Activated CD8-positive, alpha-beta memory T cell treated with anti-CD3 and anti-CD28 coated beads for 36 hours (primary cell): ENCODE measurements at regions not wholly inside any gene's neighbourhood (a gene's known extent, or its start where the extent isn't known, plus 50 kb on each side); places are given as distances from the start of the nearest gene placed in this dataset.

Source experiments
- CTCF ChIA-PET: fragments of 350-600 bp; sonication (Branson Sonifier 250); formaldehyde crosslinking; loops from one replicate; lab custom pipeline; 2021; ENCODE audit warnings: antibody characterized with exemption; lab: Charles Lee
- POLR2A ChIA-PET: fragments of 350-600 bp; sonication (Branson Sonifier 250); formaldehyde crosslinking; loops from one replicate; lab custom pipeline; 2021; ENCODE audit warnings: antibody characterized with exemption; lab: Charles Lee

DNA sequence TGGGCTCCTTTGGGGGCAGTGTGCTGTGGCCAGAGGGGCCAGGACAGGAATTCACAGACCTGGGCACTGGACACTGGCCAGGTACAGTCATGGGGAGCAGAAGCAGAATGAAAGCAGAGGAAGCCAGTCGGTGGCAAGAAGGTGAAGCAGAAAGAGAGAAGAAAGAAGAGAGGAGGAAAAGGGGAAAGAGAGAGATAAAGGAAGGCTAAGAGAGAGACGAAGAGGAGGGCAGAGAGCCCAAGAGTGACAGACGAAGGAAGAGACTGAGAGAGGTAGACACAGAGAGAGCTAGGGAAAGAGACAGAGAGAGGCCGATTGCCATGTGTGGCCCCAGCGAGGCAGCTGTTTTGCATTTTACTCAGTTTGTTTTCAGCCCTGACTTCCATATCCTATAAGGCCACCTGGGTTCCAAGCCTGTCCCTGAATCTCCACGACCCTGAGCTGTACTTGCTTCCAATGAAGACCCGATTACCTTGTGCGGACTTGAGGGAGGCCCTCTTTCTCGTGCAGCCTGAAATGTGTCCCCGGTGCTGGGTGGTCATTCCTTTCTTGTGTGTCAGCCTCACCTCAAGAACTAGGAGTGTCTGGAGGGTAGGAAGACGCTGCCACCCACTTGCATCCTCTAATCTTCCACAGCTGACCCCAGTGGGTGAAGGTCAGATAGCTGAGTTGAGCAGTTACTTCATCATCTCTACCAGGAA lies 73.9 kb downstream of the LSM3 start:
- ChIA-PET CTCF (interaction anchor here (1.3 kb wide), 1 partner anchor 356 kb away, joined by 4 read pairs; no protein-coding TSS in a partner anchor), POLR2A (no interaction called here)

DNA sequence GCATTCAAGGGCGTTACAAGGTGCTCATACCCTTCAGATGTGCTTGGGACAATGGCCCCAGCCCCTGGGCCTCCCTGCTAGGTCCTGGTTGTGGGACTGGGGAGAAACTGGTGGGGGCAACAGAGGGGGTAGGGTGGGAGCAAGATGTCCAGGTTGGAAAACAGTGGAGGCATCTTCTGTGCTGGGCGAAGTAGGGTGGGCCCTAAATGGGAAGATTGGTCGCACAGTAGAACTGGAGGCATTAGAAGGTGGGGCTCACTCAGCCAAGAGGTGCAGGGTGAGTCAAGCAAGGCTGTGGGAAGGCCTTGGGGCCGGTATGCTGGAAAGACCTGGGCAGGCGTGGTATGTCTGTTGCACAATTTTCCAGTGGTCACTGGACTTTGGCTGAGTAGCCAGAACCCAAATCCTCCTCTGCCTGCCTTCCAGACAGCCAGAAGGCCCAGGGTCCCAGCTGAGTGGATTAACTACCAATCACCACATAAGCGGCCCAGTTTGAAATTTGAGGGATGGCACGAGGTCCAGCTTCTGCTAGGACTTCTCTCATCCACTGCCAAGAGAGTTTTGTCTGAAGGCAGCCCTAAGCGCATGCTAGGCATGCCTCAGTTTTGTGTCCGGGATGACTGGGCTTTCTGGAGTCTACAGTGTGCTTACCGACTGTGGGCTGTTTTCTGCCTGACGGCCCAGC lies 74.5 kb downstream of the LSM3 start:
- CTCF ChIA-PET = interaction anchor here (1.3 kb wide), 1 partner anchor 357 kb away, joined by 4 read pairs; no protein-coding TSS in a partner anchor
- POLR2A ChIA-PET = no interaction called here

DNA sequence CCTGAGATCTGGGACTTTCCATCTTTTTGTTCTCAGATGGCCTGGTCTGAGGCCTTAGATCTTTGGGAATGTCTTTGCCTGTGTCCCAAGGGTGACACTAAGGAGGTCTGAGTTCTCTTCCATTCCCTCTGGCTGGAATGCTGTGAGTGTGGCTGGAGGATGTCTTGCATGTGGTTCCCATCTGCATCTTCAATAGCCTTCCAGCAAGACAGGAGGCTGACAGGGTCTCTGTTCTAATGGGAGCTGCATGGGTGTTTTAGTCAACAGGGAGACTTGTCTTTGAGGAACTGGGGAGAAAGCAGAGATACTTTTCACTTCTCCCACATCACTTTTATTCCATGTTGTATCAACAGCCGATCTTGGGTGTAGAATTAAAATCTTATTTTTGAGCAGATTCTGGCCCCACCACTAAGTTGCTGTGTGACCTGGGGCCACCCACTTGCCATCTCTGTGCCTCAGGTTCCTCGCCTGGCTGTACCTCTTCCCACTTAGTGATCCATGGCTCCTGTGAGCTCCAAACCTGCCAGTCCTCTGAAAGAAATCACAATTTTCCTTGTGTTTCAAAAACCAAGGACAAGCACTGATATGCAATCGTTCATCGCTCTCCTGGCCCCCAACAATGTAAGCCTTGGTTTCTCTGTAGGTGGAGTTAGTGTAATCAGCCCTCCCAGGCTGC lies 75.2 kb downstream of the LSM3 start:
- ChIA-PET POLR2A (no interaction called here), CTCF (no interaction called here)

DNA sequence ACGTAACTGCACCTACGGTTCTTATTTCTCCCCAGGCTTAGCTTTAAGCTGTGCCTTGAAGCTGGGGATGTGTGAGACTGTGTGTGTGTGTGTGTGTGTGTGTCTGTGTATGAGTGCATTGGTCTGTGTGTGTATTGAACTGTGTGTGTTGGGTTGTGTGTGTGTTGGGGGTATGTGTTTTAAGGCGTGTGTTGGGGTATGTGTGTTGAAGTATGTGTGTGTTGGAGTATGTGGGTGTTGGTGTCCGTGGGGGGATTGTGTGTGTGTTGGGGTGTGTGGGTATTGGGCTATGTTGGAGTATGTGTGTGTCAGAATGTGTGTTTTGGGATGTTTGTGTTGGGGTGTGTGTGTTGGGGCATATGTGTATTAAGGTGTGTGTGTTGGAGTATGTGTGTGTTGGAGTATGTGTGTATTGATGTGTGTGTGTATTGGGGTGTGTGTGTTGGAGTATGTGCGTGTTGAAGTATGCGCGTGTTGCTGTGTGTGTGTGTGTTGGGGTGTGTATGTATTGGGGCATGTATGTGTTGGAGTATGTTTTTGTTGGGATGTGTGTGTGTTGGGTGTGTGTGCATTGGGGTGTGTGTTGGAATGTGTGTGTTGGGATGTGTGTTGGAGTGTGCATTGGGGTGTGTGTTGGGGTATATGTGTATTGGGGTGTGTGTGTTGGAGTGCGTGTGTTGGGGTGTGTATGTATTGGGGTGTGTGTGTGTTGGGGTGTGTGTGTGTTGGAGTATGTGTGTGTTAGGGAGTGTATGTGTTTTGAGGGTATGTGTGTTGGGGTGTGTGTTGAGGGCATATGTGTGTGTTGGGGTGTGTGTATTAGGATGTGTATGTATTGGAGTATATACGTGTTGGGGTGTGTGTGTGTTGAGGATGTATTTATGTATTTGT lies 76.4 kb downstream of the LSM3 start:
- CTCF ChIA-PET = no interaction called here
- POLR2A ChIA-PET = no interaction called here

DNA sequence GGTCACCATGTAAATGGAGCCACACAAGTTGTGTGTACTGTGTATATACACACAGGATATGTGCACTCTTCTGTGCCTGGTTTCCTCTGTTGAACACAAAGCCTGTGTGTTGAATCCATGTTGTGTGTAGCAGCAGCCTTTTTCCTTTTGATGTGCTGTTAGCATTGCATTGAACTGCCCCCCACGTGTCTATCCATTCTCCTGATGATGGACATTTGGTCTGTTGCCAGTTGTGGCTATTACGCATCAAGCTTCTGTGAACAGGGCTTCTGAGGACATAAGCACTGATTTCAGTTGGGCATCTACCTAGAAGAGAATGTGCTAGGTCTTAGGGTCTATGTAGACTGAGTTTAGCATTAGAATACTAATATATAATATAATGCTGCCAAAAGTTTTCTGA lies 77.4 kb downstream of the LSM3 start:
- ChIA-PET CTCF (interaction anchor here (1.2 kb wide), 1 partner anchor 52 kb away, joined by 4 read pairs; no protein-coding TSS in a partner anchor), POLR2A (no interaction called here)

DNA sequence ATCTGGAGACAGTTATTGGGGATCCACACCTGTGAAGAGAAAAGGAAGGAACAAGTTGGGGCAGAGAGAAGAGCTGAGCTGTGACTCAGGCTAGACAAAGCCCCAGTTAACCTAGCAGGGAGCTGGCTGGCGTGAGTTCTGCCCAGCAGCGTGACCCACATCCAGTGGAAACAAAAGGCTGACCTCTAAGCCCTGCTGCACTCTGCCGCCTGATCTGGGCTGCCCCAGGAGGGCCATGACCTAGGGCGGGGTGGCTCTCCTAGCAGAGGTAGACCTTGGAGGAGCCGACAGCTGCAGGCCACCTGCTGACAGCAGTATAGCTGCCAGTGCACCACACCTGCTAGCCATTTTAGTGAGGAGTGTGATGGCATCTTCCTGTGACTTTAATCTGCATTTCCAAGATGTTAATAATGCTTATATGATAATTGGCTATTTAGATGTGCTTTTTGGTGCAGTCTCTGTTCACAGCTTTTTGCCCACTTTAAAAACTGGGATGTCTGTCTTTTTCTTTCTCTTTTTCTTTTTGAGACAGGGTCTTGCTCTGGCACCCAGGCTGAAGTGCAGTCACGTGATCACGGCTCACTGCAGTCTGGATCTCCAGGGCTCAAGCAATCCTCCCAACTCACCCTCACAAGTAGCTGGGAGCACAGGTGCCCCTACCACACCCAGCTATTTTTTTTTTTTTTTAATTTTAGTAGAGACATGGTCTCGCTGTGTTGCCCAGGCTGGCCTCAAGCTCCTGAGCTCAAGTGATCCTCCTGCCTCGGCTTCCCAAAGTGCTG lies 78.1 kb downstream of the LSM3 start:
- CTCF ChIA-PET = interaction anchor here (1.2 kb wide), 1 partner anchor 53 kb away, joined by 4 read pairs; no protein-coding TSS in a partner anchor
- POLR2A ChIA-PET = no interaction called here

DNA sequence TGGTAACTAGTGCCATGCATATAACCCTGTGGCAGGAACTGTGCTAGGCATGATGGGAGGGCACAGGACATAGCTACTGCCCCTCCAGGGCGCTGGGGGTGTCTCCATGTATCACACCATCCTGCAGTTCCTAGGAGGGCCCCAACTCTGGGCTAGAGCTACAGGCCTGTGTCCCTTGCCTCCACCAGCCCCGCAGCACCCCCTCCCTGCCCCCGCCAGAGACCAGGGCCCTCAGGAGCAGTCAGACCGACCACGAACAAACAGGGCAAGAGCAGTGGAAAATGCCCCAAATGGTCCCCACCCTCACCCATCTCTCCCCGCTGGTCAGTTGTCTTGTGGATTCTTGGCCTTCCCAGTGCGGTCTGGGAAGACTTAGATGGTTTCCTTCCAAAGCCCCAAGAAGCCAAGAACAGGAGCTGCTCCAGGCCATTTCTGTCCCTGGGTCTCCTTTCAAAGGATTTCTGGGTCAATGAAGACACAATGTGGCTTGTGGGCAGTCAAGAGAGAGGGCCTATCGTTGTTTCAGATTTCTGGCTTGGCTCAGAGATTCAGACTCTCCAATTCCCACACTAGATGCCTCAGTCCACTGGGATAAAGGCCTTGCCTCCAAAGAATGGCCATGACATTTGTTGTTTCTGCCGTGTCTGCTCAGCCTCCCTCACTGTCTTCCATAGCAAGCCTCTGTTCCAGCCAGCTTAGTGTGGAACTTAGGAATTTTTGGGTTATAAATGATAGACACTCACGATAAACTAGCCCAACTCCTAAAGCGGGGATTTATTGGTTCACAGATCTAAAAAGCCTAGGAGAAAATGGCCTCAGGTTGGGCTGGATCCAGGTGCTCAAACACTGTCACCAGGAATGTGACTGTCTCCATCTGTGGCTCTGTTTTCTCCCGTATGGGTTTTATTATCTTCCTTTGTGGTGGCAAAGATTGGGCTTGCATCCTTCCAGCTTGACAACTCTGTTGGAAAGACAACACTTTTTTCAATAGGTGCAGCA lies 80.6 kb downstream of the LSM3 start:
- ChIA-PET CTCF (interaction anchor here (1.7 to 3.7 kb wide), 3 partner anchors 56 to 208 kb away, joined by 4 to 14 read pairs (median 4); no protein-coding TSS in a partner anchor), POLR2A (no interaction called here)

DNA sequence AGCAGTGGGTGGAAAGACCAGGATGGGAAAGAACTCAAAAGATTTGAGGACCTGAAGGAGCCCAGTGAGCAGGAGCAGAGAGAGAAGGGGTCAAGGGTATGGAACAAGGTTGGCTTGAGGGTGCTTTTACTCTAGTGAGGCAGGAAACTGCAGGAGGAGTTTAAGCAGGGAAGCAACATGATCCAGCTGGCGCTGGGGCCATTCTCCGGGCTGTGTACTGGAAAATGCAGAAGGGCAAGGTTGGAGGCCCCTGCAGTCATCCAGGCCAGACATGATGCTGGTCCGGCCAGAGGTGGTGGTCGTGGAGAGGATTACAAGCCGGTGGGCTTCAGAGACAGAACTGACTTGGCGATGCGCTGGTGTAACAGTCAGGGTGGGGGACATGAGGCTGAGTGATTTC lies 81.8 kb downstream of the LSM3 start:
- ChIA-PET CTCF (interaction anchor here (0.6 to 3.7 kb wide), 5 partner anchors 14 to 207 kb away, joined by 3 to 14 read pairs (median 4); no protein-coding TSS in a partner anchor), POLR2A (no interaction called here)

DNA sequence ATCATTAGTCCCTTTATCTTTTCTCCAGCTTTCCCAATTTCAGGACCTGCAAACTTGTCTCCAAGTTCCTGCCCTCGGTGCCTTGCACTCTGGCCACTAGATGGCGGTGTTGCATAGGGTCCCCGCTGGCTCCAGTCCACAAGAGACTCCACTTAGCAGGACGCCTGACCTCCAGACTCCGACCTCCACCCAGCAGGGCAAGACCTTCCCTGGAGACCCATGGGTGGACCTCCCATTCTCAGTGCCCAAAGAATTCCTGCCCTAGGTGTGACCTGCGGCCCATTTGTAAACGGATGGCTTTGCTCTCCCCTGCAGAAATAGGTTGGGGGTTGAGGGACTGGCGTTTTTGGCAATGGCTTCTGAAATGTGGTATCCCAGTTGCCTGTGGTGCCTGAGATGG lies 82.6 kb downstream of the LSM3 start:
- CTCF ChIA-PET = interaction anchor here (0.6 to 3.7 kb wide), 10 partner anchors 28 to 288 kb away, joined by 3 to 14 read pairs (median 3); partner anchors contain the start of gene SLC6A6
- POLR2A ChIA-PET = no interaction called here

DNA sequence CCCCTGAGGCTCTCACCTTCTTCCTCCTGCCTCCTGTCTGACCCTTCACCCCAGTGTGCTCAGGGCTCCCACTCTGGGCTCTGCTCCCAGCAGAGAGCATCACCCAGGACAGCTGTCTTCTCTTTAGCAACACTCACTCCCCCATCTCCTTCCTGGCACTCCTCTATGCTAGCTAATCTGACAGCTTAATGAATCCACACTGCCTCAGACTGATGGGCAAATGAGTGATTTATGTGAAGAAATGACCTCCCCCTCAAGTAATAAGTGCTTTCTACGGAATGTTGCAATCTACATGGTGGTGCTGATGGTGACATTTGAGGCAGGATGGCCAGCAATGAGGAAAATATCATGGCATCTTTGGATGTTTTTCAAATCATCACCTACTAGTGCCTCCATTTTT lies 83.6 kb downstream of the LSM3 start:
- ChIA-PET CTCF (interaction anchor here (0.8 to 1.3 kb wide), 6 partner anchors 27 to 287 kb away, joined by 3 to 7 read pairs (median 3); partner anchors contain the start of gene SLC6A6), POLR2A (no interaction called here)

DNA sequence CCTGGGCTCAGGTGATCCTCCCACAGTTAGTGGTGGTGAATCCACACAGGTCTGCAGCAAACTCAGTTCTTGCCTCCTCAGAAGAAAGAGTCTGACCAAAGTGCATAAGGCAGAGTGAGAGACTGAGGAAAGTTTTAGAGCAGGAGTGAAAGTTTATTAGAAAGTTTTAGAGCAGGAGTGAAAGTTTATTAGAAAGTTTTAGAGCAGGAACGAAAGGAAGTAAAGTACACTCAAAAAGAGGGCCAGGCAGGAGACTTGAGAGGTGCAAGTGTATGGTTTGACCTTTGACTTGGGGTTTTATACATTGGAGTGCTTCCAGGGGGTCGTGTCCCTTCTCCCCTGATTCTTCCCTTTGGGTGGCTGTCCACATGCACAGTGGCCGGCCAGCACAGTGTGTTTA lies 84.2 kb downstream of the LSM3 start:
- ChIA-PET POLR2A (no interaction called here), CTCF (no interaction called here)

DNA sequence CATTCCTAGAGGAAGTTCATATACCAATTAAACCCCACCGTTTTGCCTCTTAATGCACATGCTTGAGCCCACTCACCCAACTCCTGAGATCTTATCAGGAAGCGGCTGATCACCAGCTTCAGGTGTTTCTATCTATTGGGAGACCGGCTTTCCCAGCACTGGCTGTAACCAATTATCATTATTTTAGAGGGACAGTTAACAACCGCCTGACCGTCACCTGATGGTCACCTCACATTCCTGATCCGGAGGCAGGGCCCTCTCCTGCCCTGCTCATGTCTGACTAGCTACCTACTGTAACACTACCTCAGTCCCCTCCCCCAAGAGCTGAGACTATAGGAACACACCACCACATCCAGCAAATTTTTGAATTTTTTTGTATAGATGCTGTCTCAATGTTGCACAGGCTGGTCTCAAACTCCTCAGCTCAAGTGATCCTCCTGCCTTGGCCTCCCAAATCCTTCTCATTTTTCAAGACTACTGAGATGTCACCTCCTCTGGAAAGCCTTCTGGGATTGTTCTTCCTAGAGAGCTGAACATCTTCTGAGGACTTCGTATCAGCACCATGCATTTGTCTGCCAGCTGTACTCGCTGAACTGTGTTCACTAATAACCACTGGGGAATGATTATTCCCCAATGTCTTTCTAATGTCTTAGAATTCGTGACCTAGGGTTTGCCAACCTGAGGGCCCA lies 84.8 kb downstream of the LSM3 start:
- CTCF ChIA-PET = no interaction called here

DNA sequence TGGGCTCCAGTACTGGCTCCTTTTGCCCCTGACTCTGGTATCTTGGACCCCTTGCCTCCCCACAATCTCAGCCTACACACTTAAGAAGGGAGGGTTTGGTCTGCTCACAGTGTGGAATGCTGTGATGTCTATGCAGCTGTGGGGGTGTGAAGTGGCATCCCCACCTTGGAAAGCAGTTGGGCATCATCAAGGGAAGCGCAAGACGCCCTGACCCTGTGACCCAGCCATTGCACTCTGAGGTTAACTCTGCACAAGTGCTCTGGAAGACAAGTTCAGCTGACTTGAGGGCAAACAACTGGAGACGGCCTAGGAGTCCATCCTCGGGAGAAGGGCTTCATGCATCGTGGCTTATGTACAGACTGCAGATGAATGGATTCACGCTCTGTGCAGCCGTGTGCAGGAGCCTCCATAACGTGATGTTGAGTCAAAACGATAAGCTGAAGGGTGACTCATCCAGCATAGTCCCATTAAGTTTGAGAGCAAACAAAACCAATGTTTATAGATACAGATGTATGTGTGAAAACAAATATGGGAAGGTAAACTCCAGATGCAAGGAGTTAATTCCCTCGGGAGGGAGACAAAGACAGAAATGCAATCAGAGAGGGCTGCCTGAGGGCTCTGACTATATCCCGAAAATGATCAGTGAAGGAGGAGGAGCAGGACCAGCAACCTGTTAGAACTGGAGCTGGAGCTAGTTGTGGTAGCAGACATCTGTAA lies 86.8 kb downstream of the LSM3 start:
- CTCF ChIA-PET = no interaction called here

More for the DNA sequence above, 84.8 kb downstream of the LSM3 start:
- POLR2A ChIA-PET = no interaction called here

DNA sequence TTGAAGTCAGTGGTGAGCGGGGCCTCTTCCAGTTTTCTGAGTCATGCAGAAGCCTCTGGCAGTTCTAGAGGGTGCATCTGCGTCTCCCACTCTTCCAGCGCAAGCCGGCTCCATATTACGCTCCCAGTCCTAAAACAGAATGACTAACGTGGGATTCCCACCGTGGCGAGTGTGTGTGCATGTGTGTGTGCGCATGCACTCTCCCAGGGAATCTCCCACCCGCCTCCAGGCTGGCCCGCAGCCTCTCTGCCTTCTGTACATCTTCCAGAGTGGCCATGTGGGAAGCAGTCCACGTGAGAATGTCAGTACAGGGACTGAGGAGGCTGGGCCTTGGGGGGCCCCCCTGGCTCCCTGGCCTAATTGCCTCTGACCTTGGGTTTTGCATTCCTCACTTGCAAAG lies 87.7 kb downstream of the LSM3 start:
- CTCF ChIA-PET = interaction anchor here (1.1 kb wide), 1 partner anchor 63 kb away, joined by 3 read pairs; no protein-coding TSS in a partner anchor
- POLR2A ChIA-PET = no interaction called here

More for the DNA sequence above, 86.8 kb downstream of the LSM3 start:
- POLR2A ChIA-PET = no interaction called here

DNA sequence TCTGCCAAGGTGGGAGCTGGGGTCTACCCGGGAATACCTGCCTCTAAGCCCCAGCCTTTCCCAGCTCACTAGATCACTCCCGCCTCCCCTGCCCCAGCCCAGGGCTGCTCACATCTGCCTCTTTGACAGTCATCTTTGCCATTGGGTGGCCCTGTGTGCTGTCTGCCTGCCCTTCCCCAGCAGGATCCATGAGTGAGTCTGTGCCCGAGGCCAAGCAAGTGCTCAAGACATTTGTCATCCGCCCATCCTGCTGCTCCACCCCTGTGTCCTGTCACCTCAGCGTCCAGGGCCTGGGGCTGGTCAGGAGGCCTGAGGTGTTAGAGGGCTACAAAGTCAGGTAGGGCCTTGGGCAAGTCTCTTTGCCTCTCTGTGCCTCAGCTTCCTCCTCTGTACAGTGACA lies 89.4 kb downstream of the LSM3 start:
- ChIA-PET POLR2A (no interaction called here), CTCF (no interaction called here)

DNA sequence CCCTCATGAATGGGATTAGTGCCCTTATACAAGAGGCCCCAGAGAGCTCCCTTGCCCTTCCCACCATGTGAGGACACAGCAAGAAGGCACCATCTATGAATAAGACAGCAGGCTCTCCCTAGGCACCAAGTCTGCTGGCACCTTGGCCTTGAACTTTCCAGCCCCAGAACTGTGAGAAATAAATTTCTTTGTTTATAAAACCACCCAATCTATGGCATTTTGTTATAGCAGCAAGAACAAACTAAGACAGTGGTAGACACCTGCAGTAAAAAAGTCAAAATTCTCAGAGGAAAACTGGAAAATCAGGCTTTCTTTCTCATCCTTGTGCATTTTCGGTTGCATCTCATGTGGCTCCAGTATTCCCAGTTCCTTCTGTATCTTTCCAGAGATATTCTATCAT lies 90.3 kb downstream of the LSM3 start:
- ChIA-PET CTCF (interaction anchor here (0.7 kb wide), 1 partner anchor 240 kb away, joined by 3 read pairs; no protein-coding TSS in a partner anchor), POLR2A (no interaction called here)
